ENCODE measurements at regions not wholly inside any gene's neighbourhood (a gene's known extent, or its start where the extent isn't known, plus 50 kb on each side); places are given as distances from the start of the nearest gene placed in this dataset.

GRCh38 chr4:45064741-45065140 lies 338.4 kb upstream of the GNPDA2 start:
- no peak overlapping the region for H3K4me3 ChIP-seq (ENCODE audit: low read depth, low read length)
- H3K4me1 Mint-ChIP-seq (ENCODE audit: low read depth, unreplicated experiment), result no peaks in the 10 kb centered on the region
- H3K27me3 ChIP-seq (replicated peaks; ENCODE audit: control insufficient read depth, insufficient read depth, low read length), result no peaks in the 10 kb centered on the region
- no peaks in the 10 kb centered on the region for H3K4me1 ChIP-seq
- H3K36me3 Mint-ChIP-seq (ENCODE audit: insufficient read depth, unreplicated experiment), result no peaks in the 10 kb centered on the region
- no peaks in the 10 kb centered on the region for H3K27me3 Mint-ChIP-seq (ENCODE audit: insufficient read depth, unreplicated experiment)
- no peaks in the 10 kb centered on the region for H3K36me3 ChIP-seq (ENCODE audit: control insufficient read depth, insufficient read depth, low read length)
- BruUV-seq (replicated peaks), result no TSS peak
- ChIA-PET POLR2A (no interaction called here), CTCF (no interaction called here)
- DNase-seq, result no peak
- intact Hi-C loops (cut with micrococcal nuclease; ENCODE audit: unreplicated experiment), result no loop called here
- no peak overlapping the region for H3K27ac Mint-ChIP-seq (ENCODE audit: unreplicated experiment)
- no peak overlapping the region for H3K4me3 Mint-ChIP-seq (ENCODE audit: unreplicated experiment)
- TF ChIP-seq, protein P1, sequence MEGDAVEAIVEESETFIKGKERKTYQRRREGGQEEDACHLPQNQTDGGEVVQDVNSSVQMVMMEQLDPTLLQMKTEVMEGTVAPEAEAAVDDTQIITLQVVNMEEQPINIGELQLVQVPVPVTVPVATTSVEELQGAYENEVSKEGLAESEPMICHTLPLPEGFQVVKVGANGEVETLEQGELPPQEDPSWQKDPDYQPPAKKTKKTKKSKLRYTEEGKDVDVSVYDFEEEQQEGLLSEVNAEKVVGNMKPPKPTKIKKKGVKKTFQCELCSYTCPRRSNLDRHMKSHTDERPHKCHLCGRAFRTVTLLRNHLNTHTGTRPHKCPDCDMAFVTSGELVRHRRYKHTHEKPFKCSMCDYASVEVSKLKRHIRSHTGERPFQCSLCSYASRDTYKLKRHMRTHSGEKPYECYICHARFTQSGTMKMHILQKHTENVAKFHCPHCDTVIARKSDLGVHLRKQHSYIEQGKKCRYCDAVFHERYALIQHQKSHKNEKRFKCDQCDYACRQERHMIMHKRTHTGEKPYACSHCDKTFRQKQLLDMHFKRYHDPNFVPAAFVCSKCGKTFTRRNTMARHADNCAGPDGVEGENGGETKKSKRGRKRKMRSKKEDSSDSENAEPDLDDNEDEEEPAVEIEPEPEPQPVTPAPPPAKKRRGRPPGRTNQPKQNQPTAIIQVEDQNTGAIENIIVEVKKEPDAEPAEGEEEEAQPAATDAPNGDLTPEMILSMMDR (IDR thresholded peaks at IDR 0.05; ENCODE audit: insufficient read depth in 1 of 2, low read depth in 1 of 2, low read length in 1 of 2, severe bottlenecking in 1 of 2, unreplicated experiment in 1 of 2), result no peak
- H3K9me3 Mint-ChIP-seq (ENCODE audit: unreplicated experiment), result no peaks in the 10 kb centered on the region
- H3K9me3 ChIP-seq, result no peaks in the 10 kb centered on the region

DNA sequence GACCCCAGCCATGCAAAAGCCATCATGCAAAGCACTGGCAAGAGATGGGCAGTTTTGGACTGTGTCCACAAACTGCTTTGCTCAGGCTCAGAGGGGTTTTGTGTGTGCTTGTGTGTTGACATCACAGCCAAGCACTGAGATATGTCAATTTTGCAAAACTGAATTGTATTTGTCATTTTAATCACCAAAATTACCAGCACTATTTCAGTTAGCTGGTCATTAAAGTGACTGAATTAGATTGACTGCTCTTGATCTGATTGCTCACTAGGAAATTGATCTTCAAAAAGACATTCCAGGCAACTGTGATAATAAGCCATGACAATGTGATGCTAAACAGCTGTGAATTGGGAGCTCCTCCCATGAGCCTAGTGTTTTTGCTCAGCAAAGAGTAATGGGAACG lies 337.3 kb upstream of the GNPDA2 start:
- Mint-ChIP-seq H3K9me3 (ENCODE audit: unreplicated experiment) (no peaks in the 10 kb centered on the region), H3K27ac (ENCODE audit: unreplicated experiment) (no peak overlapping the region), H3K4me1 (ENCODE audit: low read depth, unreplicated experiment) (no peaks in the 10 kb centered on the region), H3K4me3 (ENCODE audit: unreplicated experiment) (no peak overlapping the region), H3K36me3 (ENCODE audit: insufficient read depth, unreplicated experiment) (no peaks in the 10 kb centered on the region), H3K27me3 (ENCODE audit: insufficient read depth, unreplicated experiment) (no peaks in the 10 kb centered on the region)
- ChIA-PET CTCF (no interaction called here), POLR2A (no interaction called here)
- BruUV-seq (replicated peaks), result no TSS peak
- DNase-seq, result no peak
- intact Hi-C loops (cut with micrococcal nuclease; ENCODE audit: unreplicated experiment), result no loop called here
- H3K27me3 ChIP-seq (replicated peaks; ENCODE audit: control insufficient read depth, insufficient read depth, low read length), result no peaks in the 10 kb centered on the region
- no peak overlapping the region for H3K4me3 ChIP-seq (ENCODE audit: low read depth, low read length)
- no peaks in the 10 kb centered on the region for H3K9me3 ChIP-seq
- no peaks in the 10 kb centered on the region for H3K4me1 ChIP-seq
- no peaks in the 10 kb centered on the region for H3K36me3 ChIP-seq (ENCODE audit: control insufficient read depth, insufficient read depth, low read length)
- TF ChIP-seq, protein P1 (IDR thresholded peaks at IDR 0.05; ENCODE audit: insufficient read depth in 1 of 2, low read depth in 1 of 2, low read length in 1 of 2, severe bottlenecking in 1 of 2, unreplicated experiment in 1 of 2), result no peak

DNA sequence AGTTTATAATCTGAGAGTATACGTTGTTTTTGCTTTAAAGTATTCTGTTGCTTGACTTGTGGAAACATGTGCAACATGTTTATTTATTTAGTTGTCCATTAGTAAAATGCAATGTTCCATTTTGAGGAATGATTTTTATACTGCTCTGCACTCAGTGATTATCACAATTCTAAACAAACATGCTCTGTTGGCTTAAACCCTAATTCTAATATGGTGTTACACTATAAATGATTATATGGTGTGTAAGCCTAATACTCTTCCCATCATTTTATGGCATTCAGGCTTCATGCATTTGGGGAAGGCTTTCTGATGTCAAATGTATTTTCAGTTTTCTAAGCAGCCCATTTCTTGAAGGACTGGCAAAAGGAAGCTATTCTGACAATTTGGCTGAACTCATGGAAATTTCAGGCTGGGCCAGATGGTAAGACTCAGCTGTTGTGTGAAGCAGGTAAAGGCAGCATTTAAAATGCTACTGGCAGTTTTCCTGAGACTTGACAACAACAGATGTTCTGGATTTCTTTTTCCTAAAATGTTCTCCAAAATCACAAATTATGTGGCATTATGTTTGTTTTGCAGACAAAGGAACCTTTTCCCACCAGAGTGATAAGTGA lies 336.7 kb upstream of the GNPDA2 start:
- no peak overlapping the region for H3K27ac Mint-ChIP-seq (ENCODE audit: unreplicated experiment)
- ChIA-PET CTCF (no interaction called here), POLR2A (no interaction called here)
- Histone ChIP-seq H3K4me1 (no peaks in the 10 kb centered on the region), H3K9me3 (no peaks in the 10 kb centered on the region), H3K4me3 (ENCODE audit: low read depth, low read length) (no peak overlapping the region), H3K27me3 (replicated peaks; ENCODE audit: control insufficient read depth, insufficient read depth, low read length) (no peaks in the 10 kb centered on the region), H3K36me3 (ENCODE audit: control insufficient read depth, insufficient read depth, low read length) (no peaks in the 10 kb centered on the region)
- H3K36me3 Mint-ChIP-seq (ENCODE audit: insufficient read depth, unreplicated experiment), result no peaks in the 10 kb centered on the region
- H3K27me3 Mint-ChIP-seq (ENCODE audit: insufficient read depth, unreplicated experiment), result no peaks in the 10 kb centered on the region
- no peaks in the 10 kb centered on the region for H3K9me3 Mint-ChIP-seq (ENCODE audit: unreplicated experiment)
- no peaks in the 10 kb centered on the region for H3K4me1 Mint-ChIP-seq (ENCODE audit: low read depth, unreplicated experiment)
- TF ChIP-seq, protein P1 (IDR thresholded peaks at IDR 0.05; ENCODE audit: insufficient read depth in 1 of 2, low read depth in 1 of 2, low read length in 1 of 2, severe bottlenecking in 1 of 2, unreplicated experiment in 1 of 2), result no peak
- intact Hi-C loops (cut with micrococcal nuclease; ENCODE audit: unreplicated experiment), result no loop called here
- no peak overlapping the region for H3K4me3 Mint-ChIP-seq (ENCODE audit: unreplicated experiment)
- no peak for DNase-seq
- BruUV-seq (replicated peaks), result no TSS peak

Data from Caco-2 (cell line).